ENCODE measurements at regions not wholly inside any gene's neighbourhood (a gene's known extent, or its start where the extent isn't known, plus 50 kb on each side); places are given as distances from the start of the nearest gene placed in this dataset.
"Not testable (repeated sequence)": the region's sequence is repeated elsewhere in the genome, so short reads cannot be mapped to it uniquely, and the experiment has no call there.

DNA sequence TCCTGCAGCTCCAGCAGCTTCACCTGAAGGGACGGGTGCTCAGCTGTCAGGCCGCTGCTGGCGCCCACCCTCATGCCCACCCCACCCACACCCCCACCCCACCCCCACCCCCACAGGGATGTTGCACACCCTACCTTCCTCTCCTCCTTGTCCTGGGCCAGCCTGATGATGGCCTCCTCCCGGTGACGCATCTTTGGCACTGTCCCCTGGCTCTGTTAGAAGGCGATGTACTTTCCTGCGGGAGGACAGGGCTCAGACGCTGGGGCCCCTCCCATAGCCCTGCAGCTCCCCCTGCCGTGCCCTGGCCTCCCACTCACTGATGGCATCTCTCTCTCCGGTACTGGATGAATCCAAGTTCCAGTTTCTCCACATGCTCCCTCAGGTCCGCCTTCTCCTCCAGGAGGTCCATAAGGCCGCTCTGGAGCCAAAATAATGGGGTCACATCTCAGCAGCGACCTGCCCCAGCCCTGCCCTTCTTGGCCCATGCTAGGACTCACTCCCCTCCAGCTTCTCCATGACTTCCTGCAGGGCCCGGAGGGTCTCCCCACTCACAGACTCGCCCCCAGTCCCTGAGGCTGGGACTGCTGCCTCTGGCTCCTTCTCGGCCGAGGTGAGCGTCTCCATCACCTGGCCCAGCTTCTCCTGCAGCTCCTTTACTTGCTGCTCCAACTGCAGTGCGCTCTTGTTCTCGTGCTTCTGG is 55.2 kb downstream of the GOLGA8B start:
- H3K27me3 Mint-ChIP-seq (ENCODE audit: low read depth); H3K27ac Mint-ChIP-seq; CTCF ChIA-PET; H3K4me3 Mint-ChIP-seq; POLR2A ChIA-PET; H3K4me1 Mint-ChIP-seq; H3K9me3 Mint-ChIP-seq; H3K36me3 Mint-ChIP-seq; ATAC-seq; DNase-seq (ENCODE audit: low spot score): not testable (repeated sequence)

DNA sequence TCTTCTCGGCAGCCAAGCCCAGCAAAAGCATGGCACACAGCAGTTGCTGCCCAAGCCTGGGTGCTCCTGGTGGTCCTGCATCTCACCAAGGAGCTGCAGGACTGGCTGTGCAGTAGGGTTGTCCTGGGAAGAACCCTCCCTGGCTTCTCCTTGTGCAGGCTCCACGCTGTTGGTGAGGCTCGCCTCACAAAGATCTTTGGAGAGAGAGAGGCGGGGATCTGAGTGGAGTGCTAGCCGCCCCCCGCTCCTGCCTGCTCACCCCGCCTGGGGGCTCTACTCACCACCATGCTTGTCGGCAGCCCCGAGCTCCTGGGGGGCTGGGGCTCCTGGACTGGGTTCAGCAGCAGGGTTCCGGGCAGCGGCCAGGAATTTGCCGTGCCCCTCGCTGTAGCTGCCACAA is 55.8 kb downstream of the GOLGA8B start:
- POLR2A ChIA-PET; H3K27me3 Mint-ChIP-seq (ENCODE audit: low read depth); H3K9me3 Mint-ChIP-seq; ATAC-seq; CTCF ChIA-PET; H3K36me3 Mint-ChIP-seq; H3K4me3 Mint-ChIP-seq; H3K4me1 Mint-ChIP-seq; H3K27ac Mint-ChIP-seq; DNase-seq (ENCODE audit: low spot score): not testable (repeated sequence)

DNA sequence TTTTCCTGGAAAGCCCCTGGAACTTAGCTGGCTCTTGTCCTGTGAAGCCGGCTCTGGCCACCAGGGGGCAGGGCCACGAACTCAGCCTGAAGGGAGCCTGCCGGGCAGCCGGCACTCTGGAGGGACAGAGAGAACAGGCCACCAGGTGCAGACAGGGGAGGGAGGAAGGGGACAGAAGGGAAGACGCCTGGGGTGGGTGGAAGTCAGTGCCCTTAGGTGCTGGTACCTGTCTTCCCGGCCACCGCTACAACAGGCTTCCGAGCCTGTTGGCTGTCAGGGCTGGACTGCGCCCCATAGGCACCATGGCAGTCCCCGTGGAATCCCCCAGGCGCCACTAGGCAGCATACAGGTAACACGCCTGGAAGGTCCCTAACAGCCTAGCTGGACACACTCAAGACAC is 59.6 kb downstream of the GOLGA8B start:
- peak; percentile 60 for ATAC-seq
- H3K4me3 Mint-ChIP-seq; H3K36me3 Mint-ChIP-seq; POLR2A ChIA-PET; H3K27ac Mint-ChIP-seq; H3K9me3 Mint-ChIP-seq; H3K4me1 Mint-ChIP-seq; CTCF ChIA-PET; H3K27me3 Mint-ChIP-seq (ENCODE audit: low read depth); DNase-seq (ENCODE audit: low spot score): not testable (repeated sequence)

DNA sequence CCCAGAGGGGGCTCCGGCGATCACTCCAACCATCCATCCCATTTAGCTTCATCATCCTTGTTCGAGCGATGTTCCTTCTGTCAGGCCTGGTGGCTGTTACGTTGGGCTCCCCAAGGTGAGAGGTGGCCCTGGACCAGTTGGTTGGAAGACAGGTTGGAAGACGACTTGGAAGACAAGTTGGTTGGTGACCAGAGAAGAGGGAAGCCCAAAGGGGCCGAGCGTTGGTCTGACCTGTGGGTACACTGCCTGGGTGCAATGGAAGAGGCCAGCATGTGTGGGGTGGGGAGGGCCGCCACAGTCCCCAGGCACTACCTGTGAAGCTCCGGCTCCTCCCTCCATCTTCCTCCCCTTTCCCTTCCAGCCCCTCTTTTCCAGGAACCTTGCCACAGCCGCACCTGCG is 60.9 kb downstream of the GOLGA8B start:
- DNase-seq (ENCODE audit: low spot score); H3K4me3 Mint-ChIP-seq; H3K4me1 Mint-ChIP-seq; CTCF ChIA-PET; H3K27me3 Mint-ChIP-seq (ENCODE audit: low read depth); H3K9me3 Mint-ChIP-seq; H3K36me3 Mint-ChIP-seq; POLR2A ChIA-PET; H3K27ac Mint-ChIP-seq; ATAC-seq: not testable (repeated sequence)

DNA sequence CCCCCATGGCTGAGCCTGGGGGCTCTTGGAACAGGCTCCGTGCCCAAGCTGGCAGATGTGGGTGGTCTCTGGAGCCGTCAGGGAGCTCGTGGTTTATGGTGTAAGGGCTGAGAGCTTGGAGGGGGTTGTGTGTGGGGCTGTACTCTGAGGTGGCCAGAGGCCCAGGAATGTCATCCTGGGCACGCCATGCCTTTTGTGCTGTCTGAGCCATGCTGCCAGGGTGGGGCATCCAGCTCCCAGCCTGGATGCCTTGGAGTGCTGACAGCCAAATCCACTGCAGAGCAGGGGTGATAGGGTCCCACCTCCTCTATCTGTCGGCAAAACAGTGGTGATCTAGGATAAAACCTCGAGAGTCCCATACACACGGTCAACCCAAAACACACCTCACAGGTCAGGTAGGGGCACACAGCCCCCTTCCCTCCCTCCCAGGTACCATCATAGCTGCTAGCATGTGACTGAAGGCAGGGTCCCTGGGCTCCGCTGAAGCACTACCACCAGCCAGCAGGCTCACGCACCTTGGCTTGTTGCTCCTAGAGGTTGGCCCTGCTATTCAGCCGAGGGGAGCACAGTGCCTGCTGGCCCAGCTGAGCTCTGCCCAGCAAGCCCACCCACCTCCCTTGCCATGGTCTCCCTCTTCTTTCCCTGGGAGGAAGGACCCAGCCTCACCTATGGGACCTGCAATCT is 61.5 kb downstream of the GOLGA8B start:
- H3K4me3 Mint-ChIP-seq; DNase-seq (ENCODE audit: low spot score); CTCF ChIA-PET; H3K9me3 Mint-ChIP-seq; POLR2A ChIA-PET; H3K27ac Mint-ChIP-seq; H3K4me1 Mint-ChIP-seq; ATAC-seq; H3K27me3 Mint-ChIP-seq (ENCODE audit: low read depth); H3K36me3 Mint-ChIP-seq: not testable (repeated sequence)

DNA sequence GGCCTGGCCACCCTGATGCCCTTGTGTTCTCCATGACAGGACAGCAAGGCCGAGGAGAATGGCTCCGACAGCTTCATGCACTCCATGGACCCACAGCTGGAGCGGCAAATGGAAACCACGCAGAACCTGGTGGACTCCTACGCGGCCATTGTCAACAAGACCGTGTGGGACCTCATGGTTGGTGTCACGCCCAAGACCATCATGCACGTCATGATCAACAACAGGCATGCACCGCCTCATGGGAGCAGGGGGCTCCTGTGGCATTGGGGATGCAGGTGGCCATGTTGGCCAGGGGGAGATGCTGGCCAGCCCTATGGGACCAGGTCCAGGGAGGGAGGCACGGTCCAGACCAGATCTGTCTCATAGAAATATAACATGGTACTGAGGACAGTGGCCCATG is 62.9 kb downstream of the GOLGA8B start:
- POLR2A ChIA-PET, result no interaction called here
- H3K27me3 Mint-ChIP-seq (ENCODE audit: low read depth), result peaks cover 5% of the 10 kb centered on the region
- H3K4me3 Mint-ChIP-seq, result no peak overlapping the region
- no peaks in the 10 kb centered on the region for H3K9me3 Mint-ChIP-seq
- H3K36me3 Mint-ChIP-seq, result no peaks in the 10 kb centered on the region
- CTCF ChIA-PET, result no interaction called here
- H3K27ac Mint-ChIP-seq, result no peak overlapping the region
- H3K4me1 Mint-ChIP-seq, result no peaks in the 10 kb centered on the region
- ATAC-seq (no peak), DNase-seq (ENCODE audit: low spot score) (no peak)
- TF ChIP-seq ELF4 (CRISPR knock-in tag; IDR thresholded peaks at IDR 0.05; ENCODE audit: low read depth) (no peak), MYBL2 (CRISPR knock-in tag; IDR thresholded peaks at IDR 0.05) (no peak), NFE2L1 (CRISPR knock-in tag; IDR thresholded peaks at IDR 0.05) (no peak), TEAD1 (CRISPR knock-in tag; IDR thresholded peaks at IDR 0.05) (no peak), ZNF423 (CRISPR knock-in tag; IDR thresholded peaks at IDR 0.05) (no peak), ETV6 (CRISPR knock-in tag; IDR thresholded peaks at IDR 0.05) (no peak)
- TF ChIP-seq, protein P1, sequence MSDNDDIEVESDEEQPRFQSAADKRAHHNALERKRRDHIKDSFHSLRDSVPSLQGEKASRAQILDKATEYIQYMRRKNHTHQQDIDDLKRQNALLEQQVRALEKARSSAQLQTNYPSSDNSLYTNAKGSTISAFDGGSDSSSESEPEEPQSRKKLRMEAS (CRISPR knock-in tag; IDR thresholded peaks at IDR 0.05), result no peak
- TF ChIP-seq, protein P2, sequence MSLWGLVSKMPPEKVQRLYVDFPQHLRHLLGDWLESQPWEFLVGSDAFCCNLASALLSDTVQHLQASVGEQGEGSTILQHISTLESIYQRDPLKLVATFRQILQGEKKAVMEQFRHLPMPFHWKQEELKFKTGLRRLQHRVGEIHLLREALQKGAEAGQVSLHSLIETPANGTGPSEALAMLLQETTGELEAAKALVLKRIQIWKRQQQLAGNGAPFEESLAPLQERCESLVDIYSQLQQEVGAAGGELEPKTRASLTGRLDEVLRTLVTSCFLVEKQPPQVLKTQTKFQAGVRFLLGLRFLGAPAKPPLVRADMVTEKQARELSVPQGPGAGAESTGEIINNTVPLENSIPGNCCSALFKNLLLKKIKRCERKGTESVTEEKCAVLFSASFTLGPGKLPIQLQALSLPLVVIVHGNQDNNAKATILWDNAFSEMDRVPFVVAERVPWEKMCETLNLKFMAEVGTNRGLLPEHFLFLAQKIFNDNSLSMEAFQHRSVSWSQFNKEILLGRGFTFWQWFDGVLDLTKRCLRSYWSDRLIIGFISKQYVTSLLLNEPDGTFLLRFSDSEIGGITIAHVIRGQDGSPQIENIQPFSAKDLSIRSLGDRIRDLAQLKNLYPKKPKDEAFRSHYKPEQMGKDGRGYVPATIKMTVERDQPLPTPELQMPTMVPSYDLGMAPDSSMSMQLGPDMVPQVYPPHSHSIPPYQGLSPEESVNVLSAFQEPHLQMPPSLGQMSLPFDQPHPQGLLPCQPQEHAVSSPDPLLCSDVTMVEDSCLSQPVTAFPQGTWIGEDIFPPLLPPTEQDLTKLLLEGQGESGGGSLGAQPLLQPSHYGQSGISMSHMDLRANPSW (CRISPR knock-in tag; conservative IDR thresholded peaks at IDR 0.05; ENCODE audit: low read depth), result no peak
- TF ChIP-seq, protein P3, sequence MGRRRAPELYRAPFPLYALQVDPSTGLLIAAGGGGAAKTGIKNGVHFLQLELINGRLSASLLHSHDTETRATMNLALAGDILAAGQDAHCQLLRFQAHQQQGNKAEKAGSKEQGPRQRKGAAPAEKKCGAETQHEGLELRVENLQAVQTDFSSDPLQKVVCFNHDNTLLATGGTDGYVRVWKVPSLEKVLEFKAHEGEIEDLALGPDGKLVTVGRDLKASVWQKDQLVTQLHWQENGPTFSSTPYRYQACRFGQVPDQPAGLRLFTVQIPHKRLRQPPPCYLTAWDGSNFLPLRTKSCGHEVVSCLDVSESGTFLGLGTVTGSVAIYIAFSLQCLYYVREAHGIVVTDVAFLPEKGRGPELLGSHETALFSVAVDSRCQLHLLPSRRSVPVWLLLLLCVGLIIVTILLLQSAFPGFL (CRISPR knock-in tag; IDR thresholded peaks at IDR 0.05; ENCODE audit: borderline replicate concordance), result no peak
- TF ChIP-seq, protein P4, sequence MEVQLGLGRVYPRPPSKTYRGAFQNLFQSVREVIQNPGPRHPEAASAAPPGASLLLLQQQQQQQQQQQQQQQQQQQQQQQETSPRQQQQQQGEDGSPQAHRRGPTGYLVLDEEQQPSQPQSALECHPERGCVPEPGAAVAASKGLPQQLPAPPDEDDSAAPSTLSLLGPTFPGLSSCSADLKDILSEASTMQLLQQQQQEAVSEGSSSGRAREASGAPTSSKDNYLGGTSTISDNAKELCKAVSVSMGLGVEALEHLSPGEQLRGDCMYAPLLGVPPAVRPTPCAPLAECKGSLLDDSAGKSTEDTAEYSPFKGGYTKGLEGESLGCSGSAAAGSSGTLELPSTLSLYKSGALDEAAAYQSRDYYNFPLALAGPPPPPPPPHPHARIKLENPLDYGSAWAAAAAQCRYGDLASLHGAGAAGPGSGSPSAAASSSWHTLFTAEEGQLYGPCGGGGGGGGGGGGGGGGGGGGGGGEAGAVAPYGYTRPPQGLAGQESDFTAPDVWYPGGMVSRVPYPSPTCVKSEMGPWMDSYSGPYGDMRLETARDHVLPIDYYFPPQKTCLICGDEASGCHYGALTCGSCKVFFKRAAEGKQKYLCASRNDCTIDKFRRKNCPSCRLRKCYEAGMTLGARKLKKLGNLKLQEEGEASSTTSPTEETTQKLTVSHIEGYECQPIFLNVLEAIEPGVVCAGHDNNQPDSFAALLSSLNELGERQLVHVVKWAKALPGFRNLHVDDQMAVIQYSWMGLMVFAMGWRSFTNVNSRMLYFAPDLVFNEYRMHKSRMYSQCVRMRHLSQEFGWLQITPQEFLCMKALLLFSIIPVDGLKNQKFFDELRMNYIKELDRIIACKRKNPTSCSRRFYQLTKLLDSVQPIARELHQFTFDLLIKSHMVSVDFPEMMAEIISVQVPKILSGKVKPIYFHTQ (CRISPR knock-in tag; IDR thresholded peaks at IDR 0.05), result no peak
- TF ChIP-seq, protein P5, sequence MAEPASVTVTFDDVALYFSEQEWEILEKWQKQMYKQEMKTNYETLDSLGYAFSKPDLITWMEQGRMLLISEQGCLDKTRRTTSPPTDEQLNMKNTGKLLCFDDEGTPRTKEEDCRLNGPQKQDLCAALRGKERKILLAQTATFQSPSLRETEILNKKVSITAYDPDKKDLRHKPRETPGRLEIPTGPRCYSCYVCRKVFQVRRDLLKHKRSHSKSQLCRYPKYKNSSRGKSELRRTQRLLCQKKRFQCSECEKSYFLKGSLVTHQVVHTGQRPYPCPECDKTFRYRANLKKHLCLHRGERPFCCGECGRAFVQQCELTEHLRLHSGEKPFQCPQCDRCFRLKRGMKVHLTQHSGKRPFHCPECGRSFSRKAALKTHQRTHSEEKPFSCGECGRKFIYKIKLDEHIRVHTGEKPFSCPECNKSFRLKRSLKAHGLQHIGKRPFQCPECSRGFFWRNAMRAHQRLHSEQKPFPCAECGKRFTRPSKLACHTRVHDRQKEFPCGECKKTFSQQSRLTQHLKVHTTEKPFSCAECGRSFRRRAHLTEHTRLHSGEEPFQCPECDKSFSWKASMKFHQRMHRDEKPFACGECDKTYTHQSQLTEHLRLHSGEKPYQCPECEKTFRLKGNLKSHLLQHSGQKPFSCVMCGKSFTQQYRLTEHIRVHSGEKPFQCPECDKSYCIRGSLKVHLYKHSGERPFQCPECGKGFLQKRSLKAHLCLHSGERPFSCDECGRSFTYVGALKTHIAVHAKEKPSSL (CRISPR knock-in tag; conservative IDR thresholded peaks at IDR 0.05), result no peak

Data from WTC11 (cell line).